ENCODE measurements at regions not wholly inside any gene's neighbourhood (a gene's known extent, or its start where the extent isn't known, plus 50 kb on each side); places are given as distances from the start of the nearest gene placed in this dataset.

DNA sequence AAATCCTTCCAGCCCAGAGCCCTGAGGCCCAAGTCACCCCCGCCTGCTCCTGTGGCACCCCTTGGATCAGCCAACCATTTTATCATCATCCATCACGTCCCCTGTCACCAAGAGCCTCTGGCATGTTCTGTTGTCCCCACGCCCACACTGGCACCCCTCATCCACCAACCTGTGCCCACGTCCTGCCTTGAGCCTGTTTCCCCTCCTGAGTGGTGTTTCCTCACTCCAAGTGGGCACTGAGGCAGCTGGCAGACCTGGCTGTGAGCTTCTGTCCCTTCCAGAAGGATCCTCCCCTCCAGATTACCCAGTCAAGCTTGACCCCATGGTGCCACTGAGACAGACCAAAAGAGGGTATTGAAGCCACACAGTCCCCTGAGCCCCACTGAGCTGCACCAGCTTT lies 71.4 kb upstream of the ANTXRL start:
- TF ChIP-seq, protein P1, sequence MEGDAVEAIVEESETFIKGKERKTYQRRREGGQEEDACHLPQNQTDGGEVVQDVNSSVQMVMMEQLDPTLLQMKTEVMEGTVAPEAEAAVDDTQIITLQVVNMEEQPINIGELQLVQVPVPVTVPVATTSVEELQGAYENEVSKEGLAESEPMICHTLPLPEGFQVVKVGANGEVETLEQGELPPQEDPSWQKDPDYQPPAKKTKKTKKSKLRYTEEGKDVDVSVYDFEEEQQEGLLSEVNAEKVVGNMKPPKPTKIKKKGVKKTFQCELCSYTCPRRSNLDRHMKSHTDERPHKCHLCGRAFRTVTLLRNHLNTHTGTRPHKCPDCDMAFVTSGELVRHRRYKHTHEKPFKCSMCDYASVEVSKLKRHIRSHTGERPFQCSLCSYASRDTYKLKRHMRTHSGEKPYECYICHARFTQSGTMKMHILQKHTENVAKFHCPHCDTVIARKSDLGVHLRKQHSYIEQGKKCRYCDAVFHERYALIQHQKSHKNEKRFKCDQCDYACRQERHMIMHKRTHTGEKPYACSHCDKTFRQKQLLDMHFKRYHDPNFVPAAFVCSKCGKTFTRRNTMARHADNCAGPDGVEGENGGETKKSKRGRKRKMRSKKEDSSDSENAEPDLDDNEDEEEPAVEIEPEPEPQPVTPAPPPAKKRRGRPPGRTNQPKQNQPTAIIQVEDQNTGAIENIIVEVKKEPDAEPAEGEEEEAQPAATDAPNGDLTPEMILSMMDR (IDR thresholded peaks at IDR 0.05) = no peak
- TF ChIP-seq POLR2A (IDR thresholded peaks at IDR 0.05) = no peak
